ENCODE measurements at regions not wholly inside any gene's neighbourhood (a gene's known extent, or its start where the extent isn't known, plus 50 kb on each side); places are given as distances from the start of the nearest gene placed in this dataset.
"Not testable (repeated sequence)": the region's sequence is repeated elsewhere in the genome, so short reads cannot be mapped to it uniquely, and the experiment has no call there.

- ATAC-seq (no peak), DNase-seq (no peak)
- H3K9me3 ChIP-seq = no peaks in the 10 kb centered on the region
- H3K4me1 ChIP-seq = no peaks in the 10 kb centered on the region
- intact Hi-C loops (cut with DNase I; ENCODE audit: low total_unique reads) (no loop called here), in situ Hi-C loops (cut with MboI; ENCODE audit: low sequenced_read_pairs in 4 of 4) (no loop called here)
- no peak overlapping the region for H3K27ac ChIP-seq
- no peaks in the 10 kb centered on the region for H3K27me3 ChIP-seq
- TF ChIP-seq POLR2A (IDR thresholded peaks at IDR 0.05) = no peak
- TF ChIP-seq CTCF (IDR thresholded peaks at IDR 0.05 in 4 of 5, conservative IDR thresholded peaks at IDR 0.05 in 1 of 5) = no peak
- no peaks in the 10 kb centered on the region for H3K36me3 ChIP-seq
- no peak overlapping the region for H3K4me3 ChIP-seq
Observed at GRCh38 chr3:98679986-98680385, 83.2 kb upstream of the ST3GAL6 start.

- Histone ChIP-seq H3K4me3 (no peak overlapping the region), H3K36me3 (no peaks in the 10 kb centered on the region), H3K27me3 (no peaks in the 10 kb centered on the region), H3K9me3 (no peaks in the 10 kb centered on the region), H3K4me1 (no peaks in the 10 kb centered on the region), H3K27ac (no peak overlapping the region)
- in situ Hi-C loops (cut with MboI; ENCODE audit: low sequenced_read_pairs in 4 of 4) = no loop called here
- ATAC-seq (no peak), DNase-seq (no peak)
- intact Hi-C loops (cut with DNase I; ENCODE audit: low total_unique reads) = no loop called here
- TF ChIP-seq CTCF (IDR thresholded peaks at IDR 0.05 in 4 of 5, conservative IDR thresholded peaks at IDR 0.05 in 1 of 5) (no peak), POLR2A (IDR thresholded peaks at IDR 0.05) (no peak)
Observed at GRCh38 chr3:98680723-98681122, 82.4 kb upstream of the ST3GAL6 start.

GRCh38 chr3:98681486-98681885 lies 81.7 kb upstream of the ST3GAL6 start:
- intact Hi-C loops (cut with DNase I; ENCODE audit: low total_unique reads) (no loop called here), in situ Hi-C loops (cut with MboI; ENCODE audit: low sequenced_read_pairs in 4 of 4) (no loop called here)
- no peaks in the 10 kb centered on the region for H3K27me3 ChIP-seq
- TF ChIP-seq CTCF (IDR thresholded peaks at IDR 0.05 in 4 of 5, conservative IDR thresholded peaks at IDR 0.05 in 1 of 5) = no peak
- no peak for TF ChIP-seq POLR2A (IDR thresholded peaks at IDR 0.05)
- no peak for DNase-seq
- no peaks in the 10 kb centered on the region for H3K36me3 ChIP-seq
- no peak overlapping the region for H3K4me3 ChIP-seq
- no peaks in the 10 kb centered on the region for H3K4me1 ChIP-seq
- H3K9me3 ChIP-seq = no peaks in the 10 kb centered on the region
- ATAC-seq = no peak
- H3K27ac ChIP-seq = no peak overlapping the region

- H3K4me1 ChIP-seq; DNase-seq; H3K27me3 ChIP-seq; intact Hi-C loops (cut with DNase I; ENCODE audit: low total_unique reads); H3K27ac ChIP-seq; H3K9me3 ChIP-seq; H3K4me3 ChIP-seq; in situ Hi-C loops (cut with MboI; ENCODE audit: low sequenced_read_pairs in 4 of 4); ATAC-seq; H3K36me3 ChIP-seq: not testable (repeated sequence)
Observed at GRCh38 chr3:98682391-98682790, 80.7 kb upstream of the ST3GAL6 start.

- H3K4me3 ChIP-seq = no peak overlapping the region
- H3K9me3 ChIP-seq = no peaks in the 10 kb centered on the region
- H3K36me3 ChIP-seq = no peaks in the 10 kb centered on the region
- H3K27me3 ChIP-seq = no peaks in the 10 kb centered on the region
- DNase-seq = no peak
- no peaks in the 10 kb centered on the region for H3K4me1 ChIP-seq
- H3K27ac ChIP-seq = no peak overlapping the region
- in situ Hi-C loops (cut with MboI; ENCODE audit: low sequenced_read_pairs in 4 of 4) = no loop called here
- no peak for ATAC-seq
- intact Hi-C loops (cut with DNase I; ENCODE audit: low total_unique reads) = no loop called here
- TF ChIP-seq CTCF (IDR thresholded peaks at IDR 0.05 in 4 of 5, conservative IDR thresholded peaks at IDR 0.05 in 1 of 5) (no peak), POLR2A (IDR thresholded peaks at IDR 0.05) (no peak)
Observed at GRCh38 chr3:98688363-98688762, 74.8 kb upstream of the ST3GAL6 start.

All from gastrocnemius medialis (tissue), 4 donors.